ENCODE measurements at regions not wholly inside any gene's neighbourhood (a gene's known extent, or its start where the extent isn't known, plus 50 kb on each side); places are given as distances from the start of the nearest gene placed in this dataset.

- TF ChIP-seq ATF1 (CRISPR knock-in tag; IDR thresholded peaks at IDR 0.05) (no peak), PRDM15 (CRISPR knock-in tag; IDR thresholded peaks at IDR 0.05) (no peak), GABPB1 (CRISPR knock-in tag; IDR thresholded peaks at IDR 0.05) (no peak), USF1 (CRISPR knock-in tag; IDR thresholded peaks at IDR 0.05) (no peak), ZNF281 (CRISPR knock-in tag; IDR thresholded peaks at IDR 0.05) (no peak), PREB (CRISPR knock-in tag; IDR thresholded peaks at IDR 0.05; ENCODE audit: borderline replicate concordance) (no peak), MYBL2 (CRISPR knock-in tag; IDR thresholded peaks at IDR 0.05) (no peak), USF2 (CRISPR knock-in tag; IDR thresholded peaks at IDR 0.05) (no peak), ATF2 (CRISPR knock-in tag; IDR thresholded peaks at IDR 0.05; ENCODE audit: borderline replicate concordance, low read depth) (no peak), PRRX2 (CRISPR knock-in tag; IDR thresholded peaks at IDR 0.05) (no peak), ZNF425 (CRISPR knock-in tag; conservative IDR thresholded peaks at IDR 0.05) (no peak), NFE2L1 (CRISPR knock-in tag; IDR thresholded peaks at IDR 0.05) (no peak), FOXP1 (CRISPR knock-in tag; IDR thresholded peaks at IDR 0.05; ENCODE audit: borderline replicate concordance) (no peak), ZNF416 (CRISPR knock-in tag; IDR thresholded peaks at IDR 0.05) (no peak), MLX (CRISPR knock-in tag; IDR thresholded peaks at IDR 0.05) (no peak), ZNF396 (CRISPR knock-in tag; IDR thresholded peaks at IDR 0.05; ENCODE audit: borderline replicate concordance) (no peak), MAX (CRISPR knock-in tag; IDR thresholded peaks at IDR 0.05) (no peak)
- Mint-ChIP-seq H3K9me3 (no peaks in the 10 kb centered on the region), H3K4me1 (no peaks in the 10 kb centered on the region), H3K27ac (no peak overlapping the region), H3K4me3 (no peak overlapping the region), H3K36me3 (no peaks in the 10 kb centered on the region), H3K27me3 (ENCODE audit: low read depth) (no peaks in the 10 kb centered on the region)
- ATAC-seq (no peak), DNase-seq (ENCODE audit: low spot score) (no peak)
- ChIA-PET POLR2A (no interaction called here), CTCF (no interaction called here)
Measured at GRCh38 chr11:26040339-26040738, 291.6 kb upstream of the ANO3 start.
